NCI-H146 treated with DMSO at 0.1 percent for 48 hours (cell line): ENCODE measurements at regions not wholly inside any gene's neighbourhood (a gene's known extent, or its start where the extent isn't known, plus 50 kb on each side); places are given as distances from the start of the nearest gene placed in this dataset.

Source experiments
- DNase-seq: peaks from one replicate; lab custom pipeline; 2025; ENCODE audit not compliant: unreplicated experiment; lab: John Stamatoyannopoulos, UW

DNA sequence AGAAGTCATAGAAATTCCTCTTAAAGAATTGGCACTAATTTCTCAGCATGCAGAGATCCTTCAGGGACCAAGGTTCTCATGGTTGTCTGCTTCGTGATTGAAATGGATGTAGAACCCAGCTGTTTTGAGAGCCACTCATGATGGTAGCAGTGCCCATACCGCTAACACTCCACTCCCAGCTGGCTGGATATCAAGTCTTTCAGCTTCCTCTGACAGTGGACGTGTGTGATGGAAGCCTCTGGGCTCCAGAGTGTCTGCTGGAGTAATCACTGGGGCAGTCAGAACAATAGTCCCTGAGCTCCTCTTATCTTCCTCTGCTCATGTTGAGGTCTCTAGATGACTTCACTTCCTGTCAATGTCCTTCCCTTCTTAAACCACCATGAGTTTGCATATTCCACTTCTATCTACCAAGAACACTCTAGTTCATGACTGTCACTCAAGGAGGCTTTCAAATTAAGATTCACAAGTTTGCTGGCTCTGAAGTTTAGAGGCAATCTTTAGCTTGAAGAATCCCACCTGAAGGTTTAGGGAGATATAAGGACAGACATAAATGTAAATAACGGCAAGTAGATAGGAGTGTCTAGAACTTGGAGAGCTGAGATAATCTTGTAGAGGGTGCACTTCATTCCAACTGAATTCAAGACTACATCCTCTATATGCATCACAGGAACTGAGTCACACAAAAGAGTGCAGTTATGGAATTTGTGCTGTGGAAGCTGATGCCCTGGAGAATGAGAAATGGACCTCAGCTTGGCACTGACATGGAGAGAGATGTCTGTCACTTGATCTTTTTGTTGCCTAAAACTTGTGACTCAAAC, 64.5 kb upstream of the WDR1 start:
- no peak for DNase-seq

DNA sequence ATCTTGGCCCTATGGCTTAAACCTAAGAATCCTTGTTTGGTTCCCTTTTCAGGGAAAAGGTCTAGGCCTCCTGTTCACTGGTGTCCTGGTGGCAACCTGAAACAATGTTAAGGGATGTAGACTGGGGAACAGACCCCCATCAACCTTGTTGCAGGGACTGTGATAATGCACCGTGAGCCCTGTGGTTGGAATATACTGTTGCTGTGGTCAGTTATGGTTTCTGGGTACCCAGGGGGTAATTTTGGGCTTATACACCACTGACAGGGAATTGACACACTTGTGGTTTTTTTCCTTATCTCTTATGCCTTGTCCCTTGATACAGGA, 64.0 kb upstream of the WDR1 start:
- no peak for DNase-seq

GRCh38 chr4:10179957-10180602, 63.5 kb upstream of the WDR1 start:
- DNase-seq, result no peak

DNA sequence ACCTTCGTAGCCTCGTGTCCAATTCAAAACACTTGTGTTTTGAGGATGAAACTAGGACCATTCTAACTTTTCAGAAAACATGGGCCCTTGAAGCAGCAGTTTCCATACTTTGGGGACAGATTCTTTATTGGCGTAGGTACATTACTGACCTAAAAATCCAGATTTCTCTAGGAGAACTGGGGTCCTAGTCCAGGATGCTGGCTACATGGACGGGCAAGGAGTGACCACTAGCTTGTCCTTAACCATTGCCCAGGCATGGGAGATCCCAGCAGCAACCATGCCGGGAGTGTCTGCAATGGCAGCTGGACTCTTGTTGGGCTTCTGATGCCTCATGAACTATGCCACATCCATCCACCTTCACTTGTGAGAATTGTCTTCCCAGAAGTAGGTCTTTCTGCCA, 62.2 kb upstream of the WDR1 start:
- DNase-seq, result no peak

GRCh38 chr4:10175626-10176025, 59.0 kb upstream of the WDR1 start:
- no peak for DNase-seq

- no peak for DNase-seq
These were observed 57.5 kb upstream of the WDR1 start for GRCh38 chr4:10173754-10174749.

GRCh38 chr4:10173037-10173753, 56.6 kb upstream of the WDR1 start:
- DNase-seq, result no peak

GRCh38 chr4:10172278-10172921, 55.8 kb upstream of the WDR1 start:
- no peak for DNase-seq

DNA sequence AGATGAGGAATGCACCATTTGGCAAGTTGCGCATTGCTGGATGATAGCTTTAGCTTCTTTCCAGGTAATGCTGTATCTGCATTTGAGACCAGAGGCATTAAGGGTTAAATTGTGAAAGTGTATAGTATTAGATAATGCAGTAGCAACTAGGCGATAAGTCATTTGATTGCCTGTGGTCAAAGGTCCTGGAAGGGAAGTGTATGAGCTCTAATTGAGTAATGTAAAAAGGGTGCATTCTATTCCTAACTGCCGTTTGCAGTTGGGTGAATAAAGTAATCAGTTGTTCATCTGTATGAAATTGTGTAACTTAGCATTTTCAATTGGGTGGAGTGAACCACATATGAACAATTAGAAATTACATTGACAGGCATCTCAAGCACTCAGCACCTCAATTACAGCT, 54.5 kb upstream of the WDR1 start:
- no peak for DNase-seq

DNA sequence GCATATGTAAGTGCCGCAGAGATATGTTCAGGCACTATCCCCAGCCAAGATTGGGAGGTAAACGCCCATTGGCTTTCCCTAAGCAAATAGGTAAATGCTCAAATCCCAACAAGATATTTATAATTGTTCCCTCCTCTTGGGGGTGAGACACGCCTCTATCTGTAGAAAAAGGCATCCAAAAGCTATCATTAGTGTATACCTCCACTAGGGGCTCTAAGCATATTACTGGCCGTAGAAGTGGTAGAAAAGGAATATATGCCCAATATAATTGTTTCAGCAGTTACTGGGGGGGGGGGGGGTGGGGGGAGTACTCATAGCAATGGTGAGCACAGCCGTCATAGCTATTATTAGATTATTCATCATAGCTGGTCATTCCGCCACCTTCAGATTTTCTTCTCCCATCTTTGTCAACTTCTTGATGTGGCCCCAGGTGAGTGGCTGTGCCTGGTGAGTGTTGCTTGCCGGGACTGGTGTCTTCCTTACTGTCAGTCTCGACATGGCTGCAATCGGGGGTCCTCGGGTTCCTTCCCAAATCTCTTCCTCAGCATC, 53.3 kb upstream of the WDR1 start:
- no peak for DNase-seq

- DNase-seq, result no peak
These were observed 51.6 kb upstream of the WDR1 start for GRCh38 chr4:10168151-10168550.

- DNase-seq, result no peak
These were observed 50.6 kb upstream of the WDR1 start for GRCh38 chr4:10167201-10167600.
